GM18870 (cell line): ENCODE measurements at regions not wholly inside any gene's neighbourhood (a gene's known extent, or its start where the extent isn't known, plus 50 kb on each side); places are given as distances from the start of the nearest gene placed in this dataset.
"Not testable (repeated sequence)": the region's sequence is repeated elsewhere in the genome, so short reads cannot be mapped to it uniquely, and the experiment has no call there.

Source experiments
- ATAC-seq: cut with Tn5 transposase; IDR thresholded peaks from one replicate; pipeline ENCODE4 v1.9.1; 2021; ENCODE audit warnings: moderate library complexity; ENCODE audit not compliant: unreplicated experiment

DNA sequence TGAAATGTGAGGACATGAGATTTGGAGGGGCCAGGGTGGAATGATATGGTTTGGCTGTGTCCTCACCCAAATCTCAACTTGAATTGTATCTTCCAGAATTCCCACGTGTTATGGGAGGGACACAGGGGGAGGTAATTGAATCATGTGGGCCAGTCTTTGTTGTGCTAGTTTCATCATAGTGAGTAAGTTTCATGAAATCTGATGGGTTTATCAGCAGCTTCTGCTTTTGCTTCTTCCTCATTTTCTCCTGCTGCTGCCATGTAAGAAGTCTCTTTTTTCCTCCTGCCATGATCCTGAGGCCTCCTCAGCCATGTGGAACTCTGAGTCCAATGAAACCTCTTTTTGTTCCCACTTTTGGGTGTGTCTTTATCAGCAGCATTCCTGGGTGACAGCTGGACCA is 104.3 kb upstream of the UNC5B start:
- not testable (repeated sequence) for ATAC-seq

DNA sequence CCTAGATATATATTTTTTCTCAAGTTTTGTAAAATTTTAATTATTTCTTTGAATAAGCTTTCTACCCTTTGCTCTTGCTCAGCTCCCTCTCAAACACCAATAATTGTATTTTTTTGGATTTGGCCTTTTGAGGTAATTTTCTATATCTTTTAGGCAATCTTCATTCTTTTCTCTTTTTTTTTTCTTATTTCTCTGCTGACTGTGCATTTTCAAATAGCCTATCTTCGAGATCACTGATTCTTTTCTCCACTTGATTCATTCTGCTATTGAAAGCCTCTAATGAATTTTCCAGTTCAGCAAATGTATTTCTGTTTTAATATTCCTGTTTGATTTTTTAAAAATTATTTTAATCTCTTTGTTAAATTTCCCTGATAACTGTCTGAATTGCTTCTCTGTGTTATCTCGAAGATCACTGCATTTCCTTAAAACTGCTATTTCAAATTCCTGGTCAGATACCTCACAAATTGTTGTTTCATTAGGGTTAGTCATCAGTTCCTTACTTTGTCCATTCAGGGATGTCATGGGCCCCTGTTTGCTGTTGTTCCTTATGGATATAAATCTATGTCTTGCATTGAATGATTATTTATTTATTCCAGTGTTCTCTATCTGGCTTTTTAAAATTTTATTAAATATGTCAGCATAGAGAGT is 100.1 kb upstream of the UNC5B start:
- ATAC-seq = no peak

- no peak for ATAC-seq
Observed at GRCh38 chr10:71116426-71116825, 95.9 kb upstream of the UNC5B start.

DNA sequence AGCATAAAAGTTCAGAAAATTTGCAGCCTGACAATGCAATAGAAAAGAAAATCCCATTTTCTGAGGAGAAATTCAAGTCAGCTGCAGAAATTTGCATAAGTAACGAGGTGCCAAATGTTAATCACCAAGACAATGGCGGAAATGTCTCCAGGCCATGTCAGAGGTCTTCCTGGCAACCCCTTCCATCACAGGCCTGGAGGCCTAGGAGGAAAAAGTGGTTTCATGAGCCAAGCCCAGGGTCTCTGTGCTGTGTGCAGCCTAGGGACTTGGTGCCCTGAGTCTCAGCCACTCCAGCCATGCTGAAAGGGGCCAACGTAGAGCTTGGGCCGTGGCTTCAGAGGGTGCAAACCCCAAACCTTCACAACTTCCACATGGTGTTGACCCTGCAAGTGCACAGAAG is 94.8 kb upstream of the UNC5B start:
- ATAC-seq = not testable (repeated sequence)

GRCh38 chr10:71123023-71123422 is 89.3 kb upstream of the UNC5B start:
- ATAC-seq = no peak

GRCh38 chr10:71124921-71125748 is 87.2 kb upstream of the UNC5B start:
- no peak for ATAC-seq

GRCh38 chr10:71125749-71126107 is 86.6 kb upstream of the UNC5B start:
- ATAC-seq = no peak

DNA sequence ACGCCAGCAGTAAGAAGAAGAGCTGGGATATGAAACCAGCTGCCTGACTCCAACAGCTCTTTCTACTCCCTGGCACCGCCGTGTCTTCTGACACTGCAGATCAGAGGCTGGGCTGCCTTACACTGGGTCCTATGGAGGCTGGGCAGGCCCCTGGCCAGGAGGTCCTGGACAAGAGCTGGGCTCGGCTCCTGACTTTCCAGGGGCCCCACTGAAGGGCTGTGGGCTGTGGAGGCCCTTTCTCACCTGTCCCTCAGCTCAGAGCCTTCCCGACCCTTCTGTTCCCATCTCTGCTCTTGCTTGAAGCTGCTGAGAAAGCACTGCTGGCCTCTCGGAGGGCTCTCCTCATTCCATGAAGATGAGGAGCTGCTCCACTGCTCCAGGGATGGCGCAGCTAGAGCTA is 85.9 kb upstream of the UNC5B start:
- no peak for ATAC-seq

DNA sequence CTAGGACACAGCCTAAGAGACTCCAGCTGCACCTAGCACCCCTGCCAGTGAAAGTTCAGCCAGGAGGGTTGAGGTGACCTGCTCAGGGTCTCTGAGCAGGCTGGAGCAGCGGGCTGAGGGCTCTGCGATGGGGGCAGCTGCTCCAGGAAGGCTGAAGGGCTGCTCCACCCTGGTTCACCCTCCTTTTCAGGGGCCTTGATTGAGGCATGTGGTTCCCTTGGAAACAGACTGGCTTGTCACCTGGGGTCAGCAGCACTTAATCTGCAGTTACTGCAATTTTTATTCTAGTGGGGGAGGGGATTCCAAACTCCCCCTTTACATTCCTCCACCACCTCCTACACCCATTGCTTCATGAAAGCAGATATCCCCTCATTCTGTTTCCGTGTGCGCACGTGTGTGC is 85.3 kb upstream of the UNC5B start:
- no peak for ATAC-seq

- no peak for ATAC-seq
Observed at GRCh38 chr10:71127773-71128172, 84.6 kb upstream of the UNC5B start.

DNA sequence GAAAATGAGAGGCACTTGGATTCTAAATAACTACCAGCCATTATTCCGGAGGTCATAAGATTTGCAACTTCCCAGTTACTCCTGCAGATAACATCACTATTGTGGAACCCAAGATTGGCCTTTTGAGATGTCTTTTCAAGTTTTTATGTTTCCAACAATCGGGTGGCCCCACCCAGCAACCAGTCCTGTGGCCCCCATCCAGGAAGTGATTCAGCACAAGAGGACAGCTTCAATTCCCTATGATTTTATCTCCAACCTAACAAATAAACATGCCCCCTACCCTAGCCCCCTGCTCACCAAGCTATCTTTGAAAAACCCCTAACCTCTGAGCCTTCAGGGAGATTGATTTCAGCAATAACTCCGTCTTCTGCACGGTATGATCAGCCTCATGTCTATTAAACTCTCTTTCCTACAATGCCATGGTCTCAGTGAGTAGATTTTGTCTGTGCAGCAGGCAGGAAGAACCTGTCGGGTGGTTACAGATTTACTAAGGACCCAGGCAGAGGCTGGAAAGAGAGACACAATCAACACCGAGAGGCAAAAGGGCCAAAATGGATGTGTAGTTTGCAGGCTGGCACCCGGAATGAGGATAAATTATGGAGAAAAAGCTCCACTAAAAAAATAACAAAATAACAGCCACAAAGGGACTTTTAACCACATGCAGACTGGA is 83.9 kb upstream of the UNC5B start:
- ATAC-seq = no peak

DNA sequence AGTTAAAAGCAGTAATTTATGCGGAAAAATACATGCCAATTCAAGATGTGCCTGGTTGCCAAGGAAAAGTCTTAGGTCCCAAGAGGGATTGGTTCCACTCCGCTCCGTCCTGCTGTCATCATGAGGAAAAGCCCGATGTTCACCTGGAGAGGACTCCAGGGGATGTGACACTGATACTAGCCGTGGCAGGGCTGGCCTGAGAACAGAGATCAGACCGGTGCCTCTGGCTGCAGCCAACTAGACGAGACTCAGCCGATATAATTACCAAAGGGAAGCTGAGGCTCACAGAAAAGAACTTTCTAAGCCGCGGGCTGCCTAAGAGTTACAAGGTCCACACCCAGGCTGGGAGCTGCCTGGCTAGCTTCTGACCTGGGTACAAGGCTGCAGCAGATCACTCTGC is 81.3 kb upstream of the UNC5B start:
- no peak for ATAC-seq

DNA sequence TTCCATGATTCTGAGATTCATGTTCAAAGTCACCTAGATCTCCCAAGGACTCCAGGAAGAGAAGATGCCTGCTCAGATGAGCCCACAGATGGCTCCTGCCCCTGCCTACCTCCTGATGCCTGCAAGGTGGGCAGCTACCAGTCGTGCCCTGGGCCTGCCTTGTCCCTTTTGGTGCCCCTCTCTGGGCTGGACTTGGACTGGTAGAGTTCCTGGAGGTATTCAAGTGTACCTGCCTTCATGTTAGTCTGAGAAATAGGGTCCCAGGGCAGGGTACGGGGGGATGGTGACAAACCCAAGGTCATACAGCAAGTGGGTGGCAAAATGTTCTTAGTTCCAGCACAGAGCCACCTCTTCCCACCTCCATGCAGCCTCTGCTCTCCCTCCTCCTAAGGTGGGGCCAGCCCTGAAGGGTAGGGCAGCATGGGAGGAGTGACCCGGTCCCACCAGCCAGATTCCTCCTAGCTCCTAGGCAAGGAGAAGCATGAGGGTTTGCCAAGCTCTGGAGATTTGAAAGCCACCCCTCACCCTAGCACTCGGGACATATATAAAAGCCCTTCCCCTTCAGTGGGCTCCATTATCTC is 80.8 kb upstream of the UNC5B start:
- no peak for ATAC-seq

- ATAC-seq = no peak
Observed at GRCh38 chr10:71132321-71132810, 80.0 kb upstream of the UNC5B start.

DNA sequence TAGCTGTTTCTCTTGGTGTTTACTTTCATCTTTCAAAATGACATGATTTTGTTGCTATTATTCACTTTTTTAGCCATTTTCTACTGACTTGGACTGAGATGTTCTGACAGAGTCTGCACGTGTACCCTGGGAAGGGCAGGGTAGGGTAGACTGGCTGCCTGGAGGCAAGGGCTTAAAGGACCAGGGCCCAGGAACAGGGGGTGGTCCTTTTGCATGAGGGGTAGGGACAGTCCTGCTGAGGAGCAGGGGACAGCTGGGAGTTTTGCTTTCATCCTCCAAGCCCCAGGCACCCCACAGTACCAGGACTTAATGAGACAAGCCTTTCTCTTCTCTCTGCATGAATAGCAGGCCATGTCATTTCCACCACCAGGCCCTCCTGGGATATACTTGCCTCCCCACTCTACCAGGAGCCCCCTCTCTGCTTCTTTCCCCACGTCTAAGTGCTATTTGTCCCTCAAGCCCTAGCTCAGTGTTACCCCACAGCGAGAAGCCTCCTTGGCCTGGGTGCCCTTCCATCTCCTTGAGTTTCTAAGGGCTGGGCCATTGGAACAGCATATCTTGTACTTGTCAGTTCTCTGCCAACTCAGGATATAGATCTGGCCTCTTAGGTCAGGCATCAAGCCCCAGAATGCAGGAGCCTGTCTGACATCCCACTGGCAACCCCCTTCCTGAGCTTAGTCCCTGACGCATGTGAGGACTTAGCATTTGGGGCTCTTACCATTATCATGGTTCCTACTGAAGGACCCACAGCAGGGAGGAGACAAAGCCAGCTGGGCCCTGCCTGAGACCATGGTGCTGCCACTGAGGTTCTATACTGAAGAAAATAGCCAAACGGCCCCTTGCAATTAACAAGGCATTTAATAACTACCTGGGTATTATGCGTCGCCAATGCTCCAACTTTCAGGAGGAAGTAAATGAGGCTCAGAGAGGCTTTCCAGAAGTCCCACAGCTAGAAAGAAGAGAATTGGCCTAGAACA is 78.4 kb upstream of the UNC5B start:
- ATAC-seq = no peak

DNA sequence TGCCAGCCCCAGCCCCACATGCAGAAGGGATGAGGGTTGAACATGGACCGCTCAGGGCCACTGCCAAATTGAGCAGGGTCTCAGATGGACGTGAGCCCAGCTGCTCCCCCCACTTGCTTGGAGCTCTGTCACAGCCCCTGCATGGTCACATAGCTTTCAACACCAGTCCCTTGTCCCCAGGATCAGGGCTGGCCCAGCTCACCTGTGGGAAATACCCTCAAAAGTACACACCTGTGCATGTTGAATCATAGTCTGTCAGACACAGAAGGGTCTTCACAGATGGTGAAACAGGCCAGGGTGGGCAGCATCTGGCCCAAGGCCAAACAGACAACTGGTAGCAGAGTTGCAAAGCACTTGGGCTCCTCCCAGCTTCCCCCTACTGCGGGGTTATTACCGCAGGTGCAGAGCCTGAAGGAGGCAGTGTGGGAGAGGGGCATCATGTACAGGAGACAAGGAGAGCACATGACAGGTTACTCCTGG is 77.6 kb upstream of the UNC5B start:
- no peak for ATAC-seq

- no peak for ATAC-seq
Observed at GRCh38 chr10:71135236-71135635, 77.1 kb upstream of the UNC5B start.

DNA sequence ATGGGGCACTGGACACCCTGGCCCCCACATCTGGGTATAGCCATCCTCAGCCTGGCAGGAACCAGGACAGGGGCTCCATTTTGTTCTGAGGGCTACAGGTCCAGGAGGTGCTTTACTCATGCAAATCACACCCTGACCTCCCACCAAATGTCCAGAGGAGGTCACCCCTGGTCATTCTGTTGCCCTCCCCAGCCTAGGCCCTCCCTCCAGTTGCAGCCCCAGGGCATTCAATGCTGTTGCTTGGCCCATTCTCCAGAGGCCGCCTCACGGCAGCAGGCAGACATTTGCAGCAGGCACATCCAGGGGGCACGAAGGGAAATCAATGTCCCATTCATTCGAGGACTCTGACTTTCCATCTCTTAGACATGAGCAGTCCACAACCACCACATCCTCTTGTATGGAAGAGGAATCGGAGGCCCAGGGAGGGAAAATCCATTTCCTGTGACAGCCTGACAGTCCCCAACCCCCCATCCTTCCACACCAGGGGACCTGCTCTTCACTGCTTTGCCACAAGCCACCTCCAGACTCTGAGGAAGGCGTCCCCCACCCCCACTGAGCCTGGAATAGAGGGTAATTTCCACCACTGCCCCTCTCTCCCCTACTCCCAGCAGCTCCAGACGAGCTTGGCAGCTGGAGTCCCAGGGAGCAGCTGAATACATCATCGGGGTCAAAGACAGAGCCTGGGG is 76.2 kb upstream of the UNC5B start:
- ATAC-seq = no peak

DNA sequence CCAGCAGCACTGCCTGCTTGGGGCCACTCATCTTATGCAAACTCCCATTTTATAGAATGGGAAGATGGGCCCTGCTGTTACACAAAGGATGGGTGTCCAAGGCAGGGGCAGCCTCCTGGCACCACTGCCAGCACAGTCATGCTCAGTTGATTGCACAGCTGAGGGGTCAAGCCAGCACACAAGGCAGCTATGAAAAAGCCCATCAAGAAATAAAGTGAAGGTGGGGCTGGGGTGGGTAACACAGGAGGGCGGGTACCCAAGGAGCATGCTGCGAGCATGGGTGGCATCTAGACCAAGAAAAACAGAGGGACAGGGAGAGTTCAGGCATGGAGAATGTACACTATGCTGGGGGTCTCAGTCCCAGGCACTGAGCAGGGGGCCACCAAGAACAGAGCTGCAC is 74.7 kb upstream of the UNC5B start:
- no peak for ATAC-seq
